HG02970 (cell line): ENCODE measurements at regions not wholly inside any gene's neighbourhood (a gene's known extent, or its start where the extent isn't known, plus 50 kb on each side); places are given as distances from the start of the nearest gene placed in this dataset.

Experiments
- ATAC-seq: cut with Tn5 transposase; IDR thresholded peaks from one replicate; pipeline ENCODE4 v1.9.1; 2021; ENCODE audit warnings: mild to moderate bottlenecking, moderate library complexity, moderate number of reproducible peaks; ENCODE audit not compliant: unreplicated experiment, low FRiP score

GRCh38 chr13:87057807-87058520, 613.2 kb upstream of the SLITRK5 start:
- no peak for ATAC-seq

GRCh38 chr13:87058786-87059329, 612.3 kb upstream of the SLITRK5 start:
- ATAC-seq, result no peak

GRCh38 chr13:87078947-87079795, 592.0 kb upstream of the SLITRK5 start:
- ATAC-seq, result no peak

GRCh38 chr13:87080100-87080779, 590.9 kb upstream of the SLITRK5 start:
- ATAC-seq, result no peak

- no peak for ATAC-seq
These were observed 587.0 kb upstream of the SLITRK5 start for GRCh38 chr13:87084192-87084591.

GRCh38 chr13:87087741-87088140, 583.4 kb upstream of the SLITRK5 start:
- ATAC-seq, result no peak

GRCh38 chr13:87089391-87089790, 581.8 kb upstream of the SLITRK5 start:
- ATAC-seq, result no peak

GRCh38 chr13:87093399-87093798, 577.8 kb upstream of the SLITRK5 start:
- ATAC-seq, result no peak

GRCh38 chr13:87094646-87095045, 576.5 kb upstream of the SLITRK5 start:
- ATAC-seq, result no peak

- ATAC-seq, result no peak
These were observed 570.7 kb upstream of the SLITRK5 start for GRCh38 chr13:87100431-87100830.

GRCh38 chr13:87107651-87108050, 563.5 kb upstream of the SLITRK5 start:
- no peak for ATAC-seq

GRCh38 chr13:87120476-87120875, 550.7 kb upstream of the SLITRK5 start:
- ATAC-seq, result no peak

GRCh38 chr13:87122551-87122950, 548.6 kb upstream of the SLITRK5 start:
- ATAC-seq, result no peak

GRCh38 chr13:87123987-87124784, 547.0 kb upstream of the SLITRK5 start:
- no peak for ATAC-seq

GRCh38 chr13:87124785-87125074, 546.4 kb upstream of the SLITRK5 start:
- ATAC-seq, result no peak

- no peak for ATAC-seq
These were observed 543.1 kb upstream of the SLITRK5 start for GRCh38 chr13:87128036-87128435.

- ATAC-seq, result no peak
These were observed 542.7 kb upstream of the SLITRK5 start for GRCh38 chr13:87128491-87128890.

GRCh38 chr13:87129602-87130300, 541.4 kb upstream of the SLITRK5 start:
- no peak for ATAC-seq

- no peak for ATAC-seq
These were observed 540.7 kb upstream of the SLITRK5 start for GRCh38 chr13:87130423-87130822.

- ATAC-seq, result no peak
These were observed 539.6 kb upstream of the SLITRK5 start for GRCh38 chr13:87131611-87132010.
